ENCODE measurements at regions not wholly inside any gene's neighbourhood (a gene's known extent, or its start where the extent isn't known, plus 50 kb on each side); places are given as distances from the start of the nearest gene placed in this dataset.

DNA sequence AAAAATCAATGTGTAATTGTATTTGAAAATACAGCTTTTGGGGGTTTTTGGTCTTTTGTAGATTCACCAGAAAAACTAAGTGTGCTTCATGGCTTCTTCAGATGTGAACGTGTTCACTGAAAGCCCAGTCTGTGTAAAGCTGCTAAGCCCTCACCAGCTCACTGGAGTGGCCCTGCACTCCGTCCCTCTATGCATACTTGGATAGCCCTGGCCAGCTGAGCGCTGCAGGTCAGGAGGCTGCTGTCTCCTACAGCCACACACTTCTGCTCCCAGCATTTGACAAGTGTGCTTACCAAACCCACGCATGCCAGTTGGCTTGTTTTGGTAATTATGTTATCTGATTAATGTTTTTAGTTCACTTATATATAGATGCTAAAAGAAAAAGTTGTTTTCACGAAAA is 163.5 kb downstream of the TLR5 start:
- no peak overlapping the region for H2AK5ac ChIP-seq (ENCODE audit: low read depth, low read length)
- no peak for TF ChIP-seq RCOR1 (IDR thresholded peaks at IDR 0.05; ENCODE audit: insufficient replicate concordance, low read length)
- no peak for TF ChIP-seq MAZ (IDR thresholded peaks at IDR 0.05; ENCODE audit: borderline replicate concordance, low read depth, low read length)
- TF ChIP-seq SMC3 (IDR thresholded peaks at IDR 0.05; ENCODE audit: low read depth, low read length): no peak
- no peak for TF ChIP-seq NFE2L2 (IDR thresholded peaks at IDR 0.05; ENCODE audit: low read depth, low read length)
- TF ChIP-seq MXI1 (IDR thresholded peaks at IDR 0.05; ENCODE audit: borderline replicate concordance, low read depth, low read length): no peak
- no peak for TF ChIP-seq POLR2A (IDR thresholded peaks at IDR 0.05; ENCODE audit: low read depth, low read length)
- TF ChIP-seq RFX5 (IDR thresholded peaks at IDR 0.05; ENCODE audit: low read depth, low read length): no peak
- TF ChIP-seq RAD21 (IDR thresholded peaks at IDR 0.05; ENCODE audit: low read length): no peak
- TF ChIP-seq MAFK (IDR thresholded peaks at IDR 0.05; ENCODE audit: low read depth, low read length): no peak
- no peak for TF ChIP-seq CEBPB (IDR thresholded peaks at IDR 0.05; ENCODE audit: low read depth, low read length)
- TF ChIP-seq CTCF (conservative IDR thresholded peaks at IDR 0.05; ENCODE audit: low read depth, low read length): no peak
- DNase-seq: no peak
- no peak overlapping the region for H3K56ac ChIP-seq (ENCODE audit: extremely low read depth, insufficient read depth, low read length)
- dilution Hi-C loops (cut with HindIII; ENCODE audit: low sequenced_read_pairs, unreplicated experiment) (no loop called here), in situ Hi-C loops (cut with MboI; ENCODE audit: low sequenced_read_pairs) (no loop called here), intact Hi-C loops (cut with micrococcal nuclease) (no loop called here)
- H3K14ac ChIP-seq (replicated peaks; ENCODE audit: low read depth, low read length): no peak overlapping the region
- no peaks in the 10 kb centered on the region for H4K20me1 ChIP-seq (ENCODE audit: insufficient read depth, low read length)
- H3K9ac ChIP-seq (ENCODE audit: low read depth, low read length): no peak overlapping the region
- H2BK120ac ChIP-seq (ENCODE audit: low read depth, low read length): no peak overlapping the region
- no peaks in the 10 kb centered on the region for H3K9me1 ChIP-seq (ENCODE audit: insufficient read depth, low read length)
- H3K36me3 ChIP-seq (ENCODE audit: control insufficient read depth, insufficient read depth, low read length): no peaks in the 10 kb centered on the region
- no peak overlapping the region for H2AFZ ChIP-seq (replicated peaks; ENCODE audit: low read length, poor library complexity)
- H3K4me2 ChIP-seq (ENCODE audit: low read depth, low read length): no peak overlapping the region
- H2BK5ac ChIP-seq (ENCODE audit: low read depth, low read length, poor library complexity, severe bottlenecking): no peak overlapping the region
- no peak overlapping the region for H2BK20ac ChIP-seq (ENCODE audit: low read depth, low read length)
- H3K27me3 ChIP-seq (ENCODE audit: control insufficient read depth, insufficient read depth, low read length): no peaks in the 10 kb centered on the region
- no peak overlapping the region for H3K23ac ChIP-seq (ENCODE audit: low read depth, low read length)
- no peak overlapping the region for H3K27ac ChIP-seq (ENCODE audit: insufficient read depth, low read length)
- 67% methylated on average over 2 of the region's 5 CpGs; no CpG with 5 or more reads in 1 of the 2 experiments for WGBS, 2 experiments (ENCODE audit: extremely low coverage in 2 of 2, insufficient read length in 1 of 2)
- H2BK15ac ChIP-seq (ENCODE audit: low read depth, low read length): no peak overlapping the region
- H4K91ac ChIP-seq (ENCODE audit: insufficient read depth, low read depth, low read length): no peak overlapping the region
- H2AK9ac ChIP-seq (replicated peaks; ENCODE audit: low read depth, low read length, poor library complexity): no peak overlapping the region
- CTCF ChIA-PET: no interaction called here
- H3K18ac ChIP-seq (ENCODE audit: low read depth, low read length): no peak overlapping the region
- H3K4me3 ChIP-seq (ENCODE audit: insufficient read depth, low read depth, low read length): no peak overlapping the region
- H3K9me3 ChIP-seq (ENCODE audit: control insufficient read depth, insufficient read depth, low read length): no peaks in the 10 kb centered on the region
- no peaks in the 10 kb centered on the region; a peak in 1 of 4 replicates for H3K79me1 ChIP-seq (ENCODE audit: low read depth in 1 of 2, low read length in 2 of 2)
- ATAC-seq (ENCODE audit: low read depth): no peak
- H4K8ac ChIP-seq (ENCODE audit: low read depth in 2 of 2, low read length in 2 of 2): no peak overlapping the region
- BruUV-seq (replicated peaks): no TSS peak
- no peak overlapping the region for H3K4ac ChIP-seq (ENCODE audit: low read depth, low read length)
- peaks cover 4% of the 10 kb centered on the region; the same call in 1 of the 2 replicates for H3K4me1 ChIP-seq (ENCODE audit: control insufficient read depth, insufficient read depth, low read length)
- POLR2A ChIA-PET (ENCODE audit: unreplicated experiment): no interaction called here
- H4K5ac ChIP-seq (ENCODE audit: low read depth, low read length): no peak overlapping the region
